K562 (cell line): ENCODE measurements at regions not wholly inside any gene's neighbourhood (a gene's known extent, or its start where the extent isn't known, plus 50 kb on each side); places are given as distances from the start of the nearest gene placed in this dataset.
A peak's percentile ranks its signal among the peaks of the same experiment; 100 is the strongest.

ENCODE experiments used
- CAMTA2 ChIP-seq: fragments of 250-450 bp; sonication (Bioruptor Pico); conservative IDR thresholded peaks from 2 replicates; pipeline ENCODE4 v1.5.1; 2022
- CREM ChIP-seq: IDR thresholded peaks from 2 replicates; pipeline ENCODE4 v1.6.1; 2014; ENCODE audit warnings: antibody characterized with exemption, low read depth
- CUX1 ChIP-seq: fragments of 200-800 bp; sonication (Bioruptor generic); IDR thresholded peaks from 2 replicates; pipeline ENCODE4 v1.6.1; 2016; ENCODE audit warnings: missing genetic modification characterization, missing compliant biosample characterization
- DDX20 ChIP-seq: fragments of 450-650 bp; IDR thresholded peaks from 2 replicates; pipeline ENCODE4 v1.6.1; 2016; ENCODE audit warnings: missing genetic modification characterization, low read depth, mild to moderate bottlenecking, missing compliant biosample characterization, moderate library complexity
- HMG20A ChIP-seq: fragments of 450-650 bp; formaldehyde crosslinking; conservative IDR thresholded peaks from 2 replicates; pipeline ENCODE4 v1.4.0; 2020; ENCODE audit warnings: mild to moderate bottlenecking, mixed read lengths
- KDM2B ChIP-seq: fragments of 250-450 bp; sonication (Bioruptor Pico); IDR thresholded peaks from 2 replicates; pipeline ENCODE4 v1.8.0; 2021; ENCODE audit warnings: mild to moderate bottlenecking, moderate library complexity
- MLX ChIP-seq, 2 experiments: fragments of 450-650 bp in 1 of 2; sonication (generic) in 1 of 2; formaldehyde crosslinking; conservative IDR thresholded peaks; 2 replicates each; pipeline versions ENCODE4 v1.4.0 to v1.8.1; 2020 to 2022; ENCODE audit warnings: mild to moderate bottlenecking in 1 of 2, missing genetic modification reagents in 1 of 2
- MTA2 ChIP-seq: fragments of 450-650 bp; IDR thresholded peaks from 2 replicates; pipeline ENCODE4 v1.6.1; 2016; ENCODE audit warnings: low read depth
- NFYB ChIP-seq: IDR thresholded peaks from 2 replicates; pipeline ENCODE4 v1.6.1; 2011; ENCODE audit warnings: mild to moderate bottlenecking, moderate library complexity; ENCODE audit not compliant: insufficient read length; ENCODE audit errors: extremely low read depth
- NR1H2 ChIP-seq: sonication (generic); formaldehyde crosslinking; IDR thresholded peaks from 2 replicates; pipeline ENCODE4 v1.4.0; 2020; ENCODE audit warnings: mild to moderate bottlenecking, missing genetic modification reagents
- PCBP2 ChIP-seq: fragments of 200-400 bp; formaldehyde crosslinking; IDR thresholded peaks from 2 replicates; pipeline ENCODE4 v1.6.1; 2018; ENCODE audit warnings: low read length, low read depth, mild to moderate bottlenecking, moderate library complexity; ENCODE audit not compliant: poor library complexity, severe bottlenecking
- PHB2 ChIP-seq: fragments of 450-650 bp; IDR thresholded peaks from 2 replicates; pipeline ENCODE4 v1.6.1; 2017; ENCODE audit warnings: low read depth
- SMARCA5 ChIP-seq: fragments of 450-650 bp; IDR thresholded peaks from 2 replicates; pipeline ENCODE4 v1.6.1; 2016
- TAF9B ChIP-seq: fragments of 450-650 bp; IDR thresholded peaks from 2 replicates; pipeline ENCODE4 v1.6.1; 2018; ENCODE audit warnings: mild to moderate bottlenecking; ENCODE audit not compliant: partially characterized antibody
- ZBTB12 ChIP-seq: fragments of 250-450 bp; sonication (Bioruptor Pico); IDR thresholded peaks from 2 replicates; pipeline ENCODE4 v1.4.0; 2020
- ZNF3 ChIP-seq: fragments of 250-450 bp; sonication (Bioruptor Pico); IDR thresholded peaks from 2 replicates; pipeline ENCODE4 v1.5.0; 2021; ENCODE audit warnings: mild to moderate bottlenecking, moderate library complexity
- ZNF592 ChIP-seq: fragments of 450-650 bp; IDR thresholded peaks from 2 replicates; pipeline ENCODE4 v1.6.1; 2017; ENCODE audit warnings: antibody characterized with exemption, mild to moderate bottlenecking

- TF ChIP-seq CREM, result 0 out of 2 replicates have a peak, but pooled peaks have one; percentile 51
- no peak for TF ChIP-seq NR1H2 (CRISPR knock-in tag)
- no peak for TF ChIP-seq DDX20 (tag)
- no peak for TF ChIP-seq ZNF3 (CRISPR knock-in tag)
- no peak for TF ChIP-seq TAF9B
- no peak for TF ChIP-seq PHB2
- TF ChIP-seq CUX1 (CRISPR knock-in tag), result 0 out of 2 replicates have a peak, but pooled peaks have one; percentile 35
- TF ChIP-seq MTA2, result peak; percentile 13; the same call in 1 of the 2 replicates
- no peak for TF ChIP-seq KDM2B (CRISPR knock-in tag)
- TF ChIP-seq MLX (CRISPR knock-in tag; conservative IDR thresholded peaks at IDR 0.05), result no peak
- no peak; the same call in 1 of the 2 replicates for TF ChIP-seq ZBTB12 (CRISPR knock-in tag)
- TF ChIP-seq ZNF592, result no peak
- no peak for TF ChIP-seq HMG20A (CRISPR knock-in tag)
- no peak for TF ChIP-seq NFYB
- no peak for TF ChIP-seq CAMTA2
- TF ChIP-seq PCBP2, result no peak
- TF ChIP-seq SMARCA5, result no peak
Observed at GRCh38 chr7:25849500-25850184, 302.4 kb upstream of the NFE2L3 start (continued).
